GM18907 (cell line): ENCODE measurements at regions not wholly inside any gene's neighbourhood (a gene's known extent, or its start where the extent isn't known, plus 50 kb on each side); places are given as distances from the start of the nearest gene placed in this dataset.

Source experiments
- ATAC-seq: cut with Tn5 transposase; IDR thresholded peaks from one replicate; pipeline ENCODE4 v1.9.1; 2021; ENCODE audit warnings: mild to moderate bottlenecking, moderate library complexity; ENCODE audit not compliant: unreplicated experiment

DNA sequence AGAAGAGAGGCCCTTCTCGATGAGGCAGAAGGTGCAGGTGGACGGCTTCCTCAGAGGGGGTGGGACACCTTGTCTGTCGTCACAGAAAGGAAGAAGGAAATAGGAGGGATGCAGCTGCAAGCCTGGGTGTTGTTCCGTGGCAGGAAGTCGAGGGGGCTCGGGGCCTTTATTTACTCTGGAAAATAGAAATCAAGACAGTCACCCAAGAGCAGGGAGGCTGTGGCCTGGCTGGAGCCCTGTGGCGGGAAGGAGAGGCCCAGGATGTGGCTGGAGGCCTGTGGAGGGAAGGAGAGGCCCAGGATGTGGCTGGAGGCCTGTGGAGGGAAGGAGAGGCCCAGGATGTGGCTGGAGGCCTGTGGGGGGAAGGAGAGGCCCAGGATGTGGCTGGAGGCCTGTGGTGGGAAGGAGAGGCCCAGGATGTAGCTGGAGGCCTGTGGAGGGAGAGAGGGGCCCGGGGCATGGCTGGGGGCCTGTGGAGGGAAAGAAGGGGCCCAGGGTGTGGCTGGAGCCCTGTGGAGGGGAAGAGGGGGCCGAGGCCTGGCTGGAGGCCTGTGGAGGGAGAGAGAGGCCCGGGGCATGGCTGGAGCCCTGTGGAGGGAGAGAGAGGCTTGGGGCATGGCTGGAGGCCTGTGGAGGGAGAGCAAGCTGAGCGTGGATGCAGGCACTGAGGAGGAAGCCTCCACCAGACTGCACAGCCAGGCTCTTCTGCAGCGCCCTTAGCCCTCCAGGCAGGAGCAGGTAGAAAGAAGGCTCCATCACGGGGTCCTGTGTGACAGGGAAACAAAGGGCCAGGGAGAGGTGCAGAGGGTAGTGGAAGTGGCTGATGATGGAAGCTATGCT, 97.3 kb upstream of the SFMBT2 start:
- no peak for ATAC-seq

DNA sequence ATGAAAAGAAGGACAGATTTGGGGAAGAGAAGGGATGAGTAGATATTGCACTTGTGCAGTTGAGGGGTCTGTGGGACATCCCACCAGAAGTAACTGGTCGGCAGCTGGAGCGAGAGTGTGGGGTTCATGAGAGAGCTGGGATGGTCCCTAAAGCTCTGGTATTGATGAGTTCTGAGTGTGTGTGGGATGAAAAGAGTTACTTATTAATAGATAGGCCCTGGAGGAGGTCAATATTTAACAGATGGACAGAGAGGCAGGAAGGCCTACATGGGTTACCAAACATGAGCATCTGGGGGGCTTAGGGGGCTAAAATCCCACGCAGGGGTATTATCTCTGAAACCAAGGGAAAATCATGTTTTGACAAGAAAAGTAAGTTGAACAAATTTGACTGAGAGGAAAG, 95.7 kb upstream of the SFMBT2 start:
- peak; percentile 61 for ATAC-seq

DNA sequence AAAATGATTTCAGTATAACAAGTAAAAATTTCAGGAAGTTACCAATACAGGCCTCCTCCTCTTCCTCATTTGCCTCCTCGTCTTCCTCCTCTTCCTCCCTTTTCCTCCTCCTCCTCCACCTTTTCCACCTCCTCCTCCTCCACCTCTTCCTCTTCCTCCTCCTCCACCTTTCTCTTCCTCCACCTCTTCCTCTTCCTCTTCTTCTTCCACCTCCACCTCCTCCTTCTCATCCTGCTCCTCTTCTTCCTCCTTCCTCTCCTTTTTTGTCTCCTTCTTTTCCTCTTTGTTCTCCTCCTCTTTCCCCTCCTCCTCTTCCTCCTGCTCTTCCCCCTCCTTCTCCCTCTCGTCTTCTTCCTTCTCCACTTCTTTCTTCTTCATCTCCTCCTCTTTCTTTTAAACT, 94.4 kb upstream of the SFMBT2 start:
- no peak for ATAC-seq

DNA sequence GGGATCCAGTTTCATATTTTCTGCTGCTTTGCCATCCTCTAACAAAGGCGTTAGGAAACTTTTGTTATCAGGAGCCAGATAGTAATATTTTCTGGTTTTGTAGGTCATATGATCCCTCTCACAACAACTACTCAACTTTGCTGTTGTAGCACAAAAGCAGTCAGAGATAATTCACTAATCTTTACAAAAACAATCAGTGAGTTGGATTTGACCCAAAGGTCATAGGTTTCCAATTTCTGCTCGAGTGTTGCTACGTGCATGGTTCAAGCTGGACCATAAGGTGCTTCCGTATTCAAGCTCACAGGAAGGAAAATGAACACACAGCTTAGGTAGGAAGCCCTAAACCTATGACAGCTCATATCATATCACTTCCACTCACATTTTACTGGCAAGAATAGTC, 92.4 kb upstream of the SFMBT2 start:
- no peak for ATAC-seq

DNA sequence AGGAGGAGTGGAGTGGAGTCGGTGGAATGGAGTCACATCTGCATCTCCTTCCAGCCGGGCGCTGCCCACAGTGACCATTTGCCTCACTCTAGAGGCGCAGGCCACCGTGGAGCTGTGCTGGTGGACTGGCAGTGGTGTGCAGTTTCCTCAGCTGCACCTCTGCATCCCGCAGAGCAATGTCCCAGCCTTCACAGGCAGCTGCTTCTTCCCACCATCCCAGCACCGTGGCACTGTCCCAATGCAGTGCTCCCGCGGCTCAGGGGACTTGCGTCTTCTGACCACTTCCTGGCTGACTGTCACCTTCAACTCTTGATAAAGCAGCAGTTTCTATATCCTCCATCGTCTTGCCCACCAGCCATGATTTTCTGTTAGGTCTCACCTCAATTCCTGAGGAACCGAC, 90.3 kb upstream of the SFMBT2 start:
- no peak for ATAC-seq

DNA sequence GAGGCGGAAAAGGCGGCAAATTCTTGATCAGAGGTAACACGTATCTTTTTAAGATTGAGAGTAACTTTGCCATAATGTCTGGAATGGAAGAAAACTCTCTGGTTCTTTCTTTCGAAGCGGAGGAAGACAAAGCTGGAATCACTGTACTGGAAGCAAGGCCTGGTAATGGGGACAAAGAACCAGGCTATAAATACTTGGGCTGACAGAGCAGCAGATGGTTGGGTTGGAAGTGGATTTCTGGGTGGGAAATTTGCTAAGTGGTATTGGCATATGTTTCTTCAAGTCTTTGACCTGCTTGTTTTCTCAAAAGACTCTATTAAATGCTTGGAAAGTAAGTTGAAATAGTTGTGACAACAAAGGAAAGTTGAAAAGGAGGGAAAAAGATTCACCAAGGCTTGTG, 87.3 kb upstream of the SFMBT2 start:
- ATAC-seq = no peak

DNA sequence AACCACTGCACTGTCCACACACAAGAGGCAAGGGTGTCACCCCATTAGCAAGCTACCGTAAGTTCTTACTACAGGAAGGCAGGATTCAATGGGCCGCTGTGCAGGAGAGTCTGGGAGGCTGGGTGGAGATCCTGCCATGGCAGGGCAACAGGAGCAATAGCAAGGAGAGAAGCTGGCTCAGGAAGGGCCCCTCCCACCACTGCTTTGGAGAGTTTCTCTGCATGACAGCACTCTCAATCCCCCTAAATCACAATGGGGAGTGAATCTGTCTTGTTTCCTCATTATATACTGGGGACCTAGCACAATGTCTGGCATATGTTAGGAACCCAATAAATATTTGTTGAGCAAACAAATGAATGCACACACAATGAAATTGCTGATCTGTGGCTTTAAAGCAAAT, 83.2 kb upstream of the SFMBT2 start:
- ATAC-seq = no peak

DNA sequence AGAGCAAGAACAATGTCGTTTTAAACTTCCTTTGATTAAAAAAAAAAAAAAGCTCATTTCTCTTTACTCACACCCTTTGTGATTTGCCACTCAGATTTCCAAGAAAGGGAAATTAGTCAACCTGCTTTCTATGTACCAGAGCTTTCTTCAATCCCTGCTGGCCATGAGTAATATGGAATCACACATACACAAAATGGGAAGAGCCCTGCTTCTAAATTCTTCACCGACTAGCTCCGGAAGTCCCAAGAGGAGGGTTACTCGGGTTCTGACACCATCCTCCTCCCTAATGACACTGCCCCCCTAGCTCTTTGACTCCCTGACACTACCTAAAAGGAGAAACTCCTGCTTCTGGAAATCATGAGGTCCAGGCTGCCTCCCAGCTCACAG, 81.8 kb upstream of the SFMBT2 start:
- peak; percentile 25 for ATAC-seq

DNA sequence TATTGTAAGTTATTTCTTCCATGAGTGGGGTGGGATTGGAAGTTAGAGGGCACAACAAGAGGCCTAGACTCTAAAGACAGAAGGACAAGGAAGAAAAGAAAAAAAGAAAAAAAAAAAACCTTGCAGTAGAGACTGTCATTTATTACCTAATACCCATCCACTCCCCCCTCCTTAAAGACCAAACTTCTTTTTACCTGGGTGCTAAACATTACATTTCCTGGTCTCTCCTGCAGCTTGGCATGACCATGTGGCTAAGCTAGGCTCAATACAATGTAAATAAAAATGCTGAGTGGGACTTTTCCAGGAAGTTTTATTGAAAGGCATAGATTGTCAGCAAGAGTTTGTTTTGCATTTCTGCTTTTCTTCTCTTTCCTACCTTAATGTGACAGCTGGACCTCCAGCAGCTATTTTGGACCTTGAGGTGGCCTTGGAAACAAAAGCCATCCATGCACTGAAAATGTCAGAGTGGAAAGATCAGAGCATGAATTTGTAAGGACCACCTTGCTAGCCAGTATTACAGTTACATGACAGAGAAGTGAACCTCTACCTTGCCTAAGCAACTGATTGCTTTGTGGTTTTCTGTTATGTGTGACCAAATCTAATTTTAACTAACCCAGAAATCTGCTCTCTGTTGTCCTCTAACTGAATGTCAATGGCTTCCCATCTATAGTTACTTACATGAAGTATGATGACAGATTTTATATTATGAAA, 81.3 kb upstream of the SFMBT2 start:
- ATAC-seq = peak; percentile 88

DNA sequence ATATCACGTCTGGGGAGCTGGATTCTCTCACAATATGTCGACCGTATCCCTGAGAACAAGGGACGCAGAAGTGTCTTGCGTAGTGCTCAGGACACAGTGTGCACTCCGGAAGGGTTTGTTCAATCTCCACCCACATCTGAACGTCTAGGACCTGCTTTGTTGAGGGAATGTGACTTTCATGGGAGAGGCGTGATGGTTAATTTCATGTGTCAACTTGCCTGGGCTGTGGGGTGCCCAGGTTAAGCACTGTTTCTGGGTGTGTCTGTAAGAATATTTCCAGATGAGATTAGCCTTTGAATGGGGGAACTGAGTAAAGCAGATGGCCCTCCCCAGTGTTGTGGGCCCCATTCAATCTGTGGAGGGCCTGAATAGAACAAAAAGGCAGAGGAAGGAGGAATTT, 80.4 kb upstream of the SFMBT2 start:
- no peak for ATAC-seq

DNA sequence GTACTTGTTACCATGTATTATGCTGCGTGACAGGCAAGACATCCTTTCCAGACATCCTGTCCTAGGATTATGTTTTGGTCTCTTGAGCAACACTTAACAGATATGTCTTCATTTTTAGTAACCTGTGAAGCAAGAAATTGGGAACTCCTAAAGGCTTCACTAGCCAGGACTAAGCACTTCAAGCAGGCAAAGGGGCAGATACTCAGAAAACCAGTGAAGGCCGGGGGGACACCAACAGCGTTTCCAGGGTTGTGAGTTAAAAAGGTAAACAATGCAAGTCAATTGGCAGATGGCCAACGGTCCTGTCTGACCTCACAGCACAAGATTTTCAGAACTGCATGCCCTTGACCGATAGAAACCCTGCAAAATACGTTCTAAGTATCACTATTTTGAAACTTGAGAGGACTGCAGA, 77.6 kb upstream of the SFMBT2 start:
- no peak for ATAC-seq

DNA sequence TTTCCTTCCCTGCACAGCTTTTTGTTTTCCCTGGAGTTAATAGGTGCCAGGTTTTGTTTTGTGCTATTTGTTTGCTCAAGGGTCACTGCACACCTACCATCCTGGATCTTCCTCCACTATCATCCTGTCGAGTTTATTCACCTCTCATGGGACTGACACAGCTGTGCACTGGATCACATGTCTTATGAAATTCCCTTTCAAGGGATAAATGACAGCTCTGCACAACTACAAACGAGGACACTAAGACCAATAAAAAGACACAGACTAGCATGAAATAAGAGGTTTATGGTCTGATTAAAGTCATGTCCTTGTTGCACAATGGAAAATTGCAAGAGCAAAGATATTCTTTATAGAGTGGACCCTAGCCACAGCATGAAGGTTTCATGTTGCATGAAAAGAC, 76.7 kb upstream of the SFMBT2 start:
- ATAC-seq = no peak

DNA sequence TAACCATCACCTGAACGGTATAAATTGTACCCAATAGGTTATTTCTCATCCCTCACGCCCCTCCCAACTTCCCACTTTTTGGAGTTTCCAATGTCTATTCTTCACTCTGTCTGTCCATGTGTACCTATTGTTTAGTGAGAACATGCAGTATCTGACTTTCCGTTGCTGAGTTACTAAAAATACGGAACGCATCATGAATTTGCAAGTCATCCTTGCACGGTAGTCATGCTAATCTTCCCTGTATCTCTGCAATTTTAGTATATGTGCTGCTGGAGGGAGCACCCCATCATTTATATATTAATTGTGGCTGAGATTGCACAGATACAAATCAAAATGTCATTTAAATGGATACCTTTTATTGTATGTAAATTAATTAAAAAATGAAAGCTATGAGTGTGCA, 75.7 kb upstream of the SFMBT2 start:
- ATAC-seq = no peak

DNA sequence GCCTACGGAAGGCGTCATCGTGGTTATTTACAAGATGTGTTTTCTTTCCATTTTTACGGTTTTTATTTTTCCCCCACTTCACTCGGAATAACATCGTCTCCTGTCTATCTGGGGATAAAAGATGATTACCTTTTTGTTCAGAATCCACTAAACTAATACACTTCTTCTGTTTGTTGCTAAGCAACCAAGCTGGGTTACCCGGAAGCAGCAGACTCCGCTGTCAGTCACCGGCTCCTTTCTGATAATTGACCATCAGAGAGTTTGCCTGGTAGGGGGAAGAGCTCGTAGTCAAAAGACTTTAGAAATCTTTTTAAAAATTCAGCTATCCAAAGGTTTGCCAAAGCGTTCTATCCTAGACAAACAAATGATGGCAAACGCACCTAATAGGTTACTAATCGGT, 75.0 kb upstream of the SFMBT2 start:
- no peak for ATAC-seq

DNA sequence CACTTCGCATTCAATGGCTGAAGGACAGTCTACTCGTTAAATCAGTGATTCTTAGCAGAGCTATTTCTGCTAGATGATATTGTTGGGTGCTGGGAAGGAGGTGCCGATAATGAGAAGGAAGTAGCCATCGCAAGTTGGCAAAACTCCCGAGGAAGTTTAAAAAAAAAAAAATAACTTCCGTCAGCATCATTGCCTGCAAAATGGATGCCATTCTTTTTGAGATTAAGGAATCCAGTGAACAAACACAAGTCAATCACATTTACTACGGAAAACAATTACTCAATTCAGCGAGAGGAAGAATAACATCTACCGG, 74.4 kb upstream of the SFMBT2 start:
- no peak for ATAC-seq

DNA sequence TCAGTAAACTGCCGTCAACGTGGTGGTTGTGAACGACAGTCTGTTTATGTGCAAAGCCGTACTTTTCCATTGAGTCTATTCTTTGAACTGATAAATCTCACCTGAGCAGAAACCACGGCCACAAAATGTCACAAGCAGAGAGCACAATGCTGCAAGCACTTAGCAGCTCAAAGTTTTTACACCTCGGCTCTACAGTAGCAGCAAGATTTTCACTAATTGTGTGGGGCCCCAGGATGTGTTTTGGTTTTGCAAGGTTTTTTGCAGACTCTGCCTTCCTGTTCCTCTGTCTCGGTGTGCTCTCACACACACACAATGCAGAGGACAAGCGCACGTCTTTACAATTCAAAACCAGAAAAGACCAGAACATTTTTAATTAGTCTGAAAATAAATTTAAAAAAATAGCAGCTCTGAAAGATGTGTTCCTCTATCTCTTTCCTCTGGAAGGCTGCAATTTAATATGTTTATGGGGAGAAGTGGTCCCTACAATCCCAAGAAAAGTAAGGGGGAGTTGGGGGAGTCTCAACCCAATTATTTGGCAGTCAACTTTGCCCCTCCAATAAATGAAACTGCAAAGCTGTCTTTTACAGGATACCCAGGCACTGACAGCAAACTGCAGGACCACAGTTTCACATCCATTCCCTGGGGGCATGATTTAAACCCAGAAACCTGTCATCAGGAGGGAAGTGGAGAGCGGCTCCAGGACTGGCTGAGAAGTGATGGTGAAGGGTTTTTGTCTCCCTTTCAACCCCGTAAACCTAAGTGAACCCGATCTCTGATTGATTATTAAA, 73.8 kb upstream of the SFMBT2 start:
- ATAC-seq = peak; percentile 70

DNA sequence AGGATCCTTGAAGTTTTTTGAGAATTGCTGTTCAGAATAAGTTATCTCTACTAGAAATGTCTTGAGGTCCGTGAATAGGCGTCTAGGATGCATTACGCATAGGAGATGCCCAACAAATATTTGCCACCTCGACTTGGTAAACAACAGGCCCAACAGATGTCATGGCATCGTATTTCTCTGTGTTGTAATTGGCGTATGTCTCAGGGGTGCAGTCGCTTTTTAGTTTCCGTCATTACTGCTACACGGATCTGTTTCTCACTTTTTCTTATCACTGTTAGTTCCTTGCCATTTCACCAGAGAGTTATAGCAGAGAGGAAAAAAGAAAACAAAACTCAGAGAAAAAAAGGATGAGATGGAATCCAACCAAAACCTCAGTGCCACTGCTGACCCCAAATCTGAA, 73.0 kb upstream of the SFMBT2 start:
- ATAC-seq = no peak

DNA sequence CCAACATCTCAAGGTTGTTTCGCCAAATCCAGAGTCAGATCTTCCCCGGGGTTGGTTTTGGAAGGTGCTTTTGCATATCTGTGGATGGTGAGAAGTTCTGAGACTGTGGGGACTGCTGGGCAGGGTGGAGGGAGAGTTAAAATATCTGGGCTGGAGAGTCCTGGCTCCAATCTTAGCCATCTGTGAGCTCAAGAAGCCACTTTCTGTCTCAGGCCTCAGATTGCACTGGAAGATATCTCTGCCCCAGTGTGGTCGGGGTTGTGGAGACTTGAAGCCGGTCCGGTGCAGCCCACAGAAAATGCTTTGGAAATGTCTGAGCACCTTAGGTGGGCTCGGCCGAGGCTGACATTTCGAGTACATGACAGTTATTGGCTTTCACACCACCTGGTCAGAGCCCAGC, 72.2 kb upstream of the SFMBT2 start:
- no peak for ATAC-seq

DNA sequence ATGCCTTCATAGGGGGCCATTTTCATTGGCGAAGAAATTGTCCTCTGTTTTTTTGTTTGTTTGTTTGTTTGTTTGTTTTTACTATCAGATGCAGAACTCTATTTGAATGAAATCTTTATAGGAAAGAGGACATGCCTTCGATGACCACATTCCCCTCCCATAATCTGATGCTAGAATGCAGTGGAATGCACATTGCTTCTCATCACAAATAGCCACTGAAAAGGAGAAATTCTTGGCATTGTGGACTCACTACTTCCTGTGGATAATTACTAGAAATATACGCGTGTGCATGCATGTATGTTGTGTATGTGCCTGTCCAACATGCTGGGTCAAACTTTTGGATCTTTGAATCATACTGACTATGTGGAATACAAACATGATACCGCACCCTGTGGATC, 70.5 kb upstream of the SFMBT2 start:
- no peak for ATAC-seq

DNA sequence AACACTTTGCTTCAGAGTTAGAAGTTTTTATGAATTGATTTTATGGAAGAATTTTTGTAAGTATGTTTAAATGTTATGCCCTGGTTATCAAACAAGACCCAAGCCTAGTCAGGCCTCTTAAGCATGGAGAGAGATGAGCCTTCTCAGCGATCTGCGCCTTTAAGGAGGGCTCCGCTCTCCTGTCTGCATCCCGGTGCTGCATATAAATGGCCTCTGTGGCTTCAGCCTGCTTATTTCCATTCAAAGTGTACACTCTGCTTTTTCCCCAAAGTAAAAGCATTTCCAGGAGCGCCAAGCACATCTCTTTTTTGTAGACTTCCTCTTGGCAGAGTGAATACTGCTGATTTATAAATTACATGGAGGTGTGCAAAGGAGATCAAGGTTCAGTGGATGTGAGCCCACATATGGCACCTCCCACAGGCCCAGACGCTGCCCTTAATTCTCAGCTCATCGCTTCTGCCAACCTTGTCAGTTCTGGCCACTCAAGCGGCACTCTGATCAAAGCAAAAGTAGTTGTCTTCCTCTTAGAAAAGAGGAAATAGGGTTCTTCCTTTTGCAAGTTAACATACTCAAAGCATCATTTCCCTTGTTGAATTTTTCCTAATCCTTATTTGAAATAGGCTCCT, 70.0 kb upstream of the SFMBT2 start:
- ATAC-seq = peak; percentile 64

DNA sequence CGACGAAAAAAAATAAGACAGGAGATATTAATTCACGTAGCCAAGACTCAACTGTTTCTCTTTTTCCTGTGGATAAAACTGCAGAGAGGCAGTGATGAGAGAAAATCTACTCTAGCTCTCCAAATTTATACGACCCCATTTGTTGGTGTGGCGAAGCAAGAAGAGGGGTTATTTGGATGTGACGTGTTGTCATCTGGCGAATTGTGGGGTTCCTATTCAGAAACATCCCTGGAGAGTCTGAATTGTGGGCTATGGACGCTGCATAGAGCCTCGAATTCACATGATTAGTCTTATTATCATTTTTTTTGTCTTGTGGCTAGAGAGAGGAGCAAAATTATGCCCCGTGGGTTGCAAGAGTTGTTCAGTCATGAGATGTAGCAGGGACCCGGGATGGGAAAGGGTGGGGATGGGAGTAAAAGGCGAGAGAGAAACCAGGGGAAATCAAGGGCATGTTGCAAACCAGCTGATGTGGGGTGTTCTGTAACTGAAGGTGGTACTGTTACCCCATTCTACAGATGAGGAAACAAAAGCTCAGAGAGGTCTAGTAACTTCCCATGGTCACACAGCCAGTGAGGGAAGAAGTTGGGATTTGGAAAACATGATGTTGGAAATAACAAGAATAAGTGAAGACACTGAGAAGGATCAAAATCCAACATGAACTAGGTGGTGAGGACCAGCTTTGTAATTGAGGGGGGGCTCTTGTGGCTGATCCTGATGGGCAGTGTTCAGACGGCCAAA, 69.2 kb upstream of the SFMBT2 start:
- ATAC-seq = no peak
